GM06990 (cell line): ENCODE measurements at regions not wholly inside any gene's neighbourhood (a gene's known extent, or its start where the extent isn't known, plus 50 kb on each side); places are given as distances from the start of the nearest gene placed in this dataset.

Source experiments
- DNase-seq: peaks from one replicate; pipeline ENCODE4 v3.0.0-alpha.2; 2011; ENCODE audit not compliant: insufficient read length; ENCODE audit errors: extremely low read depth
- H3K27me3 ChIP-seq: replicated peaks from 2 replicates; pipeline ENCODE4 v1.6.0; 2011; ENCODE audit warnings: low read length; ENCODE audit not compliant: control insufficient read depth, insufficient read depth
- H3K36me3 ChIP-seq: 2 replicates; pipeline ENCODE4 v1.5.1; 2011; ENCODE audit warnings: low read length; ENCODE audit not compliant: control insufficient read depth, insufficient read depth
- H3K4me3 ChIP-seq: replicated peaks from 2 replicates; pipeline ENCODE4 v1.5.1; 2011; ENCODE audit warnings: low read depth, mild to moderate bottlenecking, control low read depth, low read length
- TF ChIP-seq, protein P1 (sequence below): IDR thresholded peaks from 2 replicates; pipeline ENCODE4 v1.5.1; 2011; ENCODE audit warnings: low read length, control low read depth, mild to moderate bottlenecking, inconsistent platforms; ENCODE audit not compliant: insufficient read depth, poor library complexity, severe bottlenecking

DNA sequence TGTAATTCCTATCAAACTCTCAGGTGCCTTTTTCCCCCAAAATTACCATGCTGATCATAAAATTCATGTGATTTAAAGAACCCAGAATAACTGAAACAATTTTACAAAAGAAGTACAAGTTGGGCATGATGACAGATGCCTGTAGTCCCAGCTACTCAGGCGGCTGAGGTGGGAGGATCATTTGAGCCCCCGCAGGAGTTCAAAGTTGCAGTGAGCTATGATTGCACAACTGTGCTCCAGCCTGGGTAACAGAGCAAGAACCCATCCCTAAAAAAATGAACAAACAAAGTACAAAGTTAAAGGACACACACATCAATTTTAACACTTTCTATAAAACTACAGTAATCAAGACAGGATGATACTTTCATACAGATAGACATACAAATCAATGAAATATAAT lies 97.9 kb upstream of the LPAR1 start:
- Histone ChIP-seq H3K27me3 (no peaks in the 10 kb centered on the region), H3K4me3 (no peak overlapping the region), H3K36me3 (no peaks in the 10 kb centered on the region)
- no peak for DNase-seq
- TF ChIP-seq, protein P1, sequence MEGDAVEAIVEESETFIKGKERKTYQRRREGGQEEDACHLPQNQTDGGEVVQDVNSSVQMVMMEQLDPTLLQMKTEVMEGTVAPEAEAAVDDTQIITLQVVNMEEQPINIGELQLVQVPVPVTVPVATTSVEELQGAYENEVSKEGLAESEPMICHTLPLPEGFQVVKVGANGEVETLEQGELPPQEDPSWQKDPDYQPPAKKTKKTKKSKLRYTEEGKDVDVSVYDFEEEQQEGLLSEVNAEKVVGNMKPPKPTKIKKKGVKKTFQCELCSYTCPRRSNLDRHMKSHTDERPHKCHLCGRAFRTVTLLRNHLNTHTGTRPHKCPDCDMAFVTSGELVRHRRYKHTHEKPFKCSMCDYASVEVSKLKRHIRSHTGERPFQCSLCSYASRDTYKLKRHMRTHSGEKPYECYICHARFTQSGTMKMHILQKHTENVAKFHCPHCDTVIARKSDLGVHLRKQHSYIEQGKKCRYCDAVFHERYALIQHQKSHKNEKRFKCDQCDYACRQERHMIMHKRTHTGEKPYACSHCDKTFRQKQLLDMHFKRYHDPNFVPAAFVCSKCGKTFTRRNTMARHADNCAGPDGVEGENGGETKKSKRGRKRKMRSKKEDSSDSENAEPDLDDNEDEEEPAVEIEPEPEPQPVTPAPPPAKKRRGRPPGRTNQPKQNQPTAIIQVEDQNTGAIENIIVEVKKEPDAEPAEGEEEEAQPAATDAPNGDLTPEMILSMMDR = no peak

DNA sequence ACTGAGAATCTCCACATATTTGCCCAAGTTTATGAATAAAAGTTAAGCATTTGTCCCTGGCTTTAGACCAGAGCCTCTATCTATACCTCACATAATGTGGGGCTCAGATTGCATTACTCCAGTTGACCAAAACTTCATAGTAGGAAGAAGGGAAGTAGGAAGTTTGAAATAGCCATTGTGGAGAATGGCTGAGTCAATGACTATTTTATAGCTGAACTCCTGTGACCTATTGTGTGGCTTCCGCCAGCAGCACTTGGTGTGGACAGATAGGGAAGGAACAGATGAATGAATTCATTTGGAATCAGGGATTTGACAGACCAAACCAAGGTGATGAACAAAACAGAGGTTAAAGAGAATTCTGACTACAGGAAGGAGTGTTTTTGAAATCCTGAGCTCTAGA lies 92.9 kb upstream of the LPAR1 start:
- no peak for DNase-seq
- TF ChIP-seq, protein P1 = no peak
- Histone ChIP-seq H3K27me3 (no peaks in the 10 kb centered on the region), H3K4me3 (no peak overlapping the region), H3K36me3 (no peaks in the 10 kb centered on the region)

DNA sequence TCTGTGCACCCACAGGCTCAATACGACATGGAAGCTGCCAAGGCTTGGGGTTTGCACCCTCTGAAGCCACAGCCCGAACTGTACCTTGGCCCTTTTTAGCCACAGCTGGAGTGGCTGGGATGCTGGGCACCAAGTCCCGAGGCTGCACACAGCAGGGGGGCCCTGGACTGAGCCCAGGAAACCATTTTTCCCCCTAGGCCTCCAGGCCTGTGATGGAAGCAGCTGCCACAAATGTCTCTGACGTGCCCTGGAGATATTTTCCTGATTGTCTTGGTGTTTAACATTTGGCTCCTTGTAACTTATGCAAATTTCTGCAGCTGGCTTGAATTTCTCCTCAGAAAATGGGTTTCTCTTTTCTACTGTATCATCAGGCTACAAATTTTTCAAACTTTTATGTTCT lies 82.3 kb upstream of the LPAR1 start:
- H3K27me3 ChIP-seq = no peaks in the 10 kb centered on the region
- no peak for DNase-seq
- TF ChIP-seq, protein P1 = no peak
- H3K4me3 ChIP-seq = no peak overlapping the region
- H3K36me3 ChIP-seq = no peaks in the 10 kb centered on the region

DNA sequence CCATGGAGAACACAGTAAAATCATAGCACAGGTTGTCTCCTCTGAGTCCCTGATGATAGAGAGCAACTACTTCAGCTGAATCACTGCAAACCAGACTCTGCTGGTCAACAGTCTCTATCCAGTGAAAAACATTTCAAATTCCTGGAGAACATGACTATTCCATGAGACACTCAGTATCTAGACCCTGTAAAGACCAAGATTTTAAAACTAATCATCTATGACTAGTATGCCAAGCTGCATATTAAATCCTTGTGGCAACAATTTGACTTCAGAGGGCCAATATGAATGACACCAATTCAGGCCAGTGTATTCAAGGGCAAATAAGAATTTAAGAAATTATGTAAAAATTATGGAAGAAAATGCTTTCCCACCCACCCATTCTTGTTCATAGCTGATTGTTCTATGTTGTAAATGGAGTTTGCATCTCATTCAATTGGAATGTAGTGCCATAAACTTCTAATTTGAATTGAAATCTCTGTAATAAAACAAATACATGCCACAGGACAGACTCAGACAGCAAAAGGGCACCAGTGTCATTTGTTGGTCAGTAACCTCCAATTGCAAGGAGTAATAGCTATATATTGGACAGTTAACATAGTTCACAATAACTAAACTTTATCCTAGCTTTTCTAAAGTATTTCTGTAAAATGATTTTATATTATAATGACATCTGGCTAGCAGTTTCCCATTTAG lies 80.1 kb upstream of the LPAR1 start:
- Histone ChIP-seq H3K36me3 (no peaks in the 10 kb centered on the region), H3K4me3 (no peak overlapping the region), H3K27me3 (no peaks in the 10 kb centered on the region)
- TF ChIP-seq, protein P1 = no peak
- DNase-seq = no peak

DNA sequence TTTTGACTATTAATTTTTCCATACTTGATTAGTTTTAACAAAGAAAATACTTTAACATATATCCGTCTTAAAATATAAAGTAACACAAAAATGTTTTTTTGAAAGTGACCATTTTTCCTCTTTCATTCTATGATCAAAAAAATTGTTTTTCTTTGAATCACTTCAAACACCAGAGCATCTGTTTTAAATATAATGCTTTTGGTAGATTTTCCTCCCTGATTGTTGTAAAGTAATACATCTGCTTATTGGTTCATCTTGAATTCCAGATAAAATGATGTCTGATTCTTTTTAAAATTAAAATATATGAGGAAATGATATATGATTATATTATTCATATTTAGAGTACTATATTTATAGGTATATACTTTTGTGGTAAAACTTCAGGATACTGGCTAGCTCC lies 76.2 kb upstream of the LPAR1 start:
- DNase-seq = no peak
- Histone ChIP-seq H3K4me3 (no peak overlapping the region), H3K27me3 (no peaks in the 10 kb centered on the region), H3K36me3 (no peaks in the 10 kb centered on the region)
- TF ChIP-seq, protein P1 = no peak

DNA sequence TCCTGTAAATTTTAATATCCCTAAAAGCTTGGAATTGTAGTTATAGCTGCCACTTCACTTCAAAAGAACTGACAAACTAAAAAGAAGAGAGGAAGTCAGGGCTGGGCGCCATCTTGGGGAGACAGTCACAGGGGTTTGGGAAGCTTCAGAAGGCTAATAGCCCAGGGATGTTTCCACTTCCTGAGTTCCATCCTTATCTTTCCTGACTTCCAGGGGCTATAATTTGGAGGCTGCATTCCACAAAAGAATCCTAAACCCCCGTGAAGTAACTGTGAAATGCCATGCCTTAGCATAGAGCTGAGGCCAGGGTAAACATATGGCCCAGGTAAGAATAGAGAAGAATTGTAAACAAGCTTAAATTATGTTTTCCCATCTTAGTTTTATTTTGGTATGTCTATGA lies 75.4 kb upstream of the LPAR1 start:
- Histone ChIP-seq H3K27me3 (no peaks in the 10 kb centered on the region), H3K4me3 (no peak overlapping the region), H3K36me3 (no peaks in the 10 kb centered on the region)
- DNase-seq = no peak
- TF ChIP-seq, protein P1 = no peak
